NCI-H1092 treated with DMSO at 0.1 percent for 48 hours (cell line): ENCODE measurements at regions not wholly inside any gene's neighbourhood (a gene's known extent, or its start where the extent isn't known, plus 50 kb on each side); places are given as distances from the start of the nearest gene placed in this dataset.

Experiments
- DNase-seq: peaks from one replicate; lab custom pipeline; 2025; lab: John Stamatoyannopoulos, UW

DNA sequence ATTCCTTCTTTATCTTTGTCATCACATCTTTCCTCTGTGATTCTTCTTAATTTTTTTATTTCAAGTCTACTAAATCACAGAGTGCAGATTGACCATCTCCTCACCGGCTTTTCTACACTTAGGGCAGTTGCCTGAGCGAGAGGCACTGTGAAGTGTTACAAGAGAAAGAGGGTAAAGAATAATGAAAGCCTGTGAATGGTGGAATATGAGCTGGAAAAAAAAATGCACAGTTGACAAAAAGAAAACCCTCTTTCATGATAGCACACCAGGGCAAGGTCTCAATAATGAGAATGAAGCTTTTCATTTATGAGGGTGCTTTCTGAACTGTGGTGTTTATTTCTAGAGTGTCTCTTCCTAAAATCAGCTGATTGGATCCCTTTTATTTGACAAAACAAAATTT is 106.2 kb upstream of the PDE3A start:
- no peak for DNase-seq

DNA sequence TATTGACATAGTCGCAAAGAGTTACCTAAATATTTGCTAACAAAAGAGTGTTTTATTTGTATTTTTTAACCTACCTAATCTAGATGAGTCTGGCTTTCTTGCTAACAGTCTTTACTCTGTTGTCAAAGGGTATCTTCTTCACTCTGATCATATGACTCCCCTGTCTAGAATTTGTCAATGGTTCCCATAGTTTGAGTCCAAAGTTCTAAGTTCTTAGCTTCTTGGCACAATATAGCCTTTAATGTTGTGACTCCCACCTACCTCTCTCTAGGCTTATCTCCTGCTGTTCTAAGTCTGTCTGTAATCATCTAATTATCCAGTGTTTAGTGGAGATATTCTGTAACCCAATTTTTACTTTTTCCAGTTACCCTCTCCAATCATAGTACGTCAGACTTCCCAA is 104.3 kb upstream of the PDE3A start:
- DNase-seq: no peak

DNA sequence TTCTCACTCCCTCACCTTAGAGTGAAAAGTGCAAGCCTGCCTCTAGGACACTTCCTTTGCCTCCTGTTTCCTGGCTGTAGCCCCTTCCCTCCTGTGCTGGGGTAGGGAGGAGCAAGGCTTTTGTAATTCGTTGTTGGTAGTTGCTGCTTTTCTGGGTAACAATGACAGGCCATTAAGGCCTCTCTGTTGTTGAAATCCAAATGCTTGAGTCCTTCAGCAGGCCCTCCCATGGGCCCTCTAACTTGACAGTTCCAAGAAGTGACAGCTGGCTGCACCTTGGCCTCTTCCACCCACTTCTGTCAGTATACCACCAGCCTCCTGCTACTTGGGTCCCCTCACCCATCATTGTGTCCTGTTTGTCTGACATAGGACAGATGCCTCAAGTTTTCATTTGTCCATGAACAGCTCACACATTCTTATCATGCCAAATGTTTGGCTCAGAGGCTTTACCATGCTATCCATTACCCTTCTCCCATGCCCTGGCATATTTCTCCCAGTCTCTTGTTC is 103.7 kb upstream of the PDE3A start:
- DNase-seq: no peak

DNA sequence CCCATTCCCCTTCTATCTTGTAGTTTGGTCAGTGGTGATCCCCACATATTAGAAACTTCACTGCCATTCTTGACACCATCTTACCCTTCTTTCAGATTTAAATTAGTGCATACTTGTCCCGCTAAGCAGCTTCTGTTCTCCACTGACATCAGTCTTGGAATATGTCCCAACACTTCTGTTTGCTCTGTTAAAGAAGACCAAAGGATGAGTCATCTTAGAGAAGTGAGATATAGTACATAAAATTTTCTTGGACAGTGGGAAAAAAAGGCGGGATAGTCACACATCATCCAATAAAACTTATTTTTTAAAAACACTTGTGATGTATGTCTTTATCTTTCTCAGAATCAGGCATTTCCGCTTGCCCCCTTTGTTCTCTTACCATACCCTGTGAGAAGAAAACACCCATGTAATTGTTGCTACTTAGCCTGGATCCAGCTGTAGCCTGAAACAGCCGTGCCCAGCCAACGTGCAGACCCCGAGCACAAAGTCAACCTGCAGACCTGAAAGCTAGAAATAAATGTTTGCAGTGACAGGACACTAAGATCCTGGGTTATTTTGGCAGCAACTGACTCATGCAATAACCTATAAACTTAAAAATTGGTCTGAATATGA is 100.1 kb upstream of the PDE3A start:
- DNase-seq: no peak

DNA sequence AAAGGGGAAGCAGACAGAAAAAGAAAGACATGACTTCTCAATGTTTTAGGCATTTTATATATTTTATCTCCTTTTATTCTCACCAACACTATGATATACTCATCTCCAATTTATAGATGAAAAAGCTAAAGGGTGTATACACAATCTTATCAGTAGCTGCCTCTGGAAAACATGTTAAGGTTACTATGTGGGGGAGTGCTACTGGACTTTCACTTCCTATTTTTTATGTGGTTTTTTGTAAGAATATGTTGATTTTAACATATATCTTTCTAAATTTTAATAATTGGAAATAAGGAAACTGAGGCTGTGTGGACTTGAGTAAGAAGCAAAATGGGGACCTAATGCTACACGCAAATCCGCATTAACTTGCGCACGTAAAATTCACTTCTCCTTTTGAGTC is 99.6 kb upstream of the PDE3A start:
- no peak for DNase-seq

DNA sequence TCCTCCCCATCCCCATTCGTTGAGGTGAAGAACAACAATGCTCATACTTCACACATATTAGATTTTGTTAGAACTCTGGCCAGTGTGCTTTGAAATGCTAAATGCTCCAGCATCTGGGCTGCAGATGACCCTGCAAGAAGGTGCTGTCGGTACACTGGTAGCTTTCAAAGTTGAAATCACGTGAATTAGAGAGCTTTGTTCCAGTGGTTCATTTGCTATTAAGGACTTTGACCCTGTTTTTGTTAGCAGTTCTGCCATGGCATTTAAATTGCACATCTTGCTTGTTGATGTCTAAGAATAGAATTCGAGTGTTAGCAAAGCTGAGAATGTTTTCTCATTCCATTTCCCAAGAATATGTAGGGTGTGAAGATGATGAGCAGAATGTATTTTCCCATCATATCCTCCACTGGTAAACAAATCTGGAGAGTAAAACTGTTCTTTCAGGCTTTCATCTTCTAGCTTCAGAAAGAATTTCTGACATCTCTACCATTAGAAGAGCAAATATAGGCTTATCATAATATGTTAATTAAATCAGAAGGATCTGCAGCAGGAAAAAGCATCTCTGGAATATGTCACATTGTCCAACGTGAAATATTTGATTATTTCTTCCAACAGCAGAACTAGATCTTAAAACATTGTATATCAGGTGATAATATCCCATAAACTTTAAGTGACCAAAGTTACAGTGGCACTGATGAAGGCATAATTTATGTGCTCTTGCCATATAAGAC is 98.8 kb upstream of the PDE3A start:
- no peak for DNase-seq

DNA sequence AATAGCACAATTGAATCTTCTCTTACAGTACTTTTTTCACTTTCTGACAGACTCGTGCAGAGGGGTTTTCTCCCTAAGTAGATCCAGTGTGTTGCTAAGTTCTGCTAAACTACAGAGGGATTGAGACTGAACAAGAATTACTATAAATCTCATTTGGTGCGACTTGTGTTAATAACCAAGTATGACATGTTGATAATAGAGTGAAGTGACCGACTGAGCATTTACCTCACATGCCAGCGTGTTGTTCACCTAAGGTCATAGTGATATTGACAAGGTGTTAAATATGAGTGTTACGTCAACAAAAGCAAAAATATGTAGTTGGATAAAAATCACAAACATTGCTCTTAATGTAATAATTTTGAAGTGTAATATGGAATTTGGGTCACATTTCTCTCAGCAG is 97.8 kb upstream of the PDE3A start:
- DNase-seq: no peak

DNA sequence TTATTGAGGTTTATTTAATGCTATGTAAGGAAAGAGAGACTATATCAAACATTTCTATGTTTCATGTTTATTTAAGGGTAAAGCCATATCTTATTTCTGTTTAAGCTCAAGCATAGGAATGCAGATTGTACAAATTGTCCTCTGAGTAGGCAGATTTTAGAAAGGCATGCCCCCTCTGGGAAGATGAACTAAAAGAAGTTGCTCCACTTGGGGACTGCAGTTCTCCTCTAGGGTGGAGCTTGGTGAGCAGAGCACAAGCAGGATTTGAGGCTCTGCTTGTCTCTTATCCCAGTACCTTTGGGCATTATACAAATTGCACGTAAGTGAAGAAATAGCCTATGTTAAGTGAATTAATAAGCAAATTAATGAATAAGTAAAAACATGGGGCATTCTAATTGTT is 96.2 kb upstream of the PDE3A start:
- no peak for DNase-seq

DNA sequence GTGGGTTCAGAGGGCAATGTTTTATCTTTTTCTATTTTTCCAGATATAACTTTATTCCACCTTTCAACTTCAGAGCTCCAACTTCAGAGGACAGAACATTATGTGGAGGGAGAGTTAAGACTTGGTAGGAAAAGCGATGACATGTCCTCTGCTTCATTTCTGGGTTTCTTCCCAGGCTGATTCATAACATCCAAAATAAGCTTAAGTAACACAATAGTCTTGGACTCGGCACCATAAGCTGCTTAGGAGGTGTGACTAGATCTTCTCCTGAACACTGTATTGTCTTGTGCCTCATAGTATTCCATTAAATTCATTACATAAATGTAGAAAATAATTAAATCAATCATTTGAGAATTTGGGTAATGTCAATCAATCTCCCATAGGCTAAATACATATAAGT is 95.5 kb upstream of the PDE3A start:
- DNase-seq: no peak

DNA sequence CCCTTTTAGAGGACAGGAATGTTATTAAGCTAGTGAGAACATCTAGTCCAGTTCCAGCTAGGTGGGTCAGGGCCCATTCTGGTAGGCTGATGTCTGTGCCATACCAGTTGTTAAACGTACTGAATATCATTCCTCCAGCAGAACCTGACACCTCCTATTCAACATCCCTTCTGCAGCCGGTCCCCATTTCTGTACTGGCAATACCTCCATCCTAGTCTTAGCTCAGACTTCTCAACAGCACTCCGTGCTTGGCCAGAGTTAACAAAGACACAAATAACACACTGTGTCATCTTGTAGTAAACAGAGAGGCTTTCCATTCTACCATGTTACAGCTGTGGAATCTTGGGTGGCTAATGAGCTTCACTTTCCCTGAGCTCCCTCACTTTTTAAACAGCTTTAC is 94.3 kb upstream of the PDE3A start:
- no peak for DNase-seq

DNA sequence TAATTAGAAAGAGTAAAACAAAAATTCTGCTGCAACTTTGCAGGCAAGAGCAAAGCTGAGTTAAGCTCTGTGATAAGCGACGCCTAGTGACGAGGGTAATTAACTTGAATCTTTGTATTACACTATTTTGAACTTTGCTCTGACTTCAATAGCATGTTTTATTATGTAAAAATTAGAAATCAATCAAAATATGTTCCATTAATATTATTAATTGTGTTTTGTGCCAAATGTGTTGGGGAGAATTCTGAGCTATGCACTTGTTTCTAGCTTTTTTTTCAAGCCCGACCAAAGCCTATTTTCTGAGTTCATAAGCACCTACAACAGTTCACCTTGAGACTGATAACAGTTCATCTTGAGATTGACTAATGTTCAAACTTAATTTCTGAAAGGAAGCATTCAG is 90.1 kb upstream of the PDE3A start:
- no peak for DNase-seq

DNA sequence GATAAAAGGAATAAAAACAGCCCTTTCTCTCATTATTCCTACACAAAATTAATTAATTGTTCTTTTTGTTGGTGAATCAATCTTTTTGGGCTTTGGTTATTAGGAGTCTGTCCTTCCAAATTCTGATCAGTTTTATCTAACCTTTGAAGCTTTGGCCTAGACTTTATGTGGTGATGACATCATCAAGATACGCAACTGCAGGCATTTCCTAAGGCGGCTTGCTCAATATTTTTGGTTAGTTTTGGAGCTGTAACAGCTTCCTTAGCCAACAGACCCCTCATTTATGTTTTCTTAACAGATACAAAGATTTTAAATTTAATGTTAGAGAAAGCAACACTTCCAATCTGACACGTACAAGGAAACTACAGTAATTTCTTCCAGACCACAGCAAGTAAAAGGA is 87.8 kb upstream of the PDE3A start:
- no peak for DNase-seq

DNA sequence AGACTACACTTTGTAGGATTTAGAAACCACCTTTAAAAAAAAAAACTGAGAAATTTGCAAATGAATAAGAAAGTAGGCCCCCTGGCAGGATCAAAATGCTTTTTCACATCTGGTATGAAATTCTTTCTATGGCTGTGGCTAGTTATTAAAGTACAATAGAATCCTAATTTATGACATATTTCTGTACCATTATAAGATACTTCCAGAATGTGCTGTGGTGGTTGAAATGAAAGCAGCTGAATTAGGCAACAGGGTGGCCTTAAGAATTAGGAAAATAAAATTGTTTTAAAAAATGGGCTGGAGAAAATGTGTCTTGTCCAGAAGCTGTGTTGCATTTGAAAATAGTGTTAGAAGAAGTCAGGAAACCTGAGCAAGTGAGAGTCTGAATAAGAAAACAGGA is 85.9 kb upstream of the PDE3A start:
- DNase-seq: no peak

DNA sequence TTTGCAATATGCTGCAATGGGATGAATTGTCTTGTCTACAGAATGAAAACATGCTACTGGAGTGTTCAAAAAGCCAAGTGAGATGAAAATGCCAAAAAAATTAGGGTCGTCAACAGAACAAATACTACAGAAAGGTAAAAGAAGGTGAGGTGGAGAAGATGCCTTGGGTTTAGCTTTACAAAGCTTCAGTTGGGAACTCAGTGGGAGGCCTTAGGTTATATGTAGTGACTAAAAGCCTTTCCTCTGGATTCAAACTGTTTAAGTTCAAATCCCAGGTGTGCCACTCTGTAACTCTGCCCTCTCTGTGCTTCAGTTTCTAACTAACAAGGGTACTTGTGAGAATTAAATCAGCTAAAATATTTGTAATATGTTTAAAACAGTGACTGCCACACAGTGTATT is 84.9 kb upstream of the PDE3A start:
- no peak for DNase-seq

DNA sequence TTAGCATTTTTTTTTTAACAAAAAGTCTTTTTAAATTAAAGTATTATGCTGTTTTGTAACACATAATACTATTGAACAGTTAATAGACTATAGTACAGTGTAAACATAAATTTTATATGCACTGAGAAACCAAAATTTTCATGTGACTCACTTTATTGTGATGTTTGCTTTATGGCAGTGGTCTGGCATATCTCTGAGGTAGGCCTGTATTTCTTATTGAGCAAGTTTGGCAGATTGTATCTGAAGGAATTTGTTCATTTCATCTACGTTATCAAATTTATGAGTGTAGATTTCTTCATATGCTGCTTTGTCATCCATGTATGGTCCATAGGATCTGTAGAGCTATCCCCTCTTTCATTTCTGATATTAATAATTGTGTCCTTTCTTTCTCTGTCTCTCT is 78.8 kb upstream of the PDE3A start:
- no peak for DNase-seq

DNA sequence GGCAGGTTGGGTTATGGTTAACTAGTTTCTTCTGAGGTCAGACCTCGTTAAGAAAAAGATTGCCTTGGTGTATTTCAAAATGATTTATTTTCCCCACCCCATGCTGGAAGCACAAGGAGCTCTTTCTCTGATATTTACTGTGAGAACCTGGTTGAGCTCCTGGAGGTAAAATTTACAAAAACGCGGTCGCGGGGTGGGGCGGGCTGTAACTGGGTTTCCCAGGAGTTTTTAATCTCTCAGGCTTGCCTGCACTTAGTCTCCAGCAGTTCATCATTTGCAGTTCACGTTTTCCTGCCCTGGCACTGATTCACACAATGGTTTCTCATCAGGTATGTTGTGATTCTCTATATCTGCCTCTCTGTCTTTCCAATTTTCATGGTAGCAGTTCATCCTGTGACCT is 67.9 kb upstream of the PDE3A start:
- no peak for DNase-seq

DNA sequence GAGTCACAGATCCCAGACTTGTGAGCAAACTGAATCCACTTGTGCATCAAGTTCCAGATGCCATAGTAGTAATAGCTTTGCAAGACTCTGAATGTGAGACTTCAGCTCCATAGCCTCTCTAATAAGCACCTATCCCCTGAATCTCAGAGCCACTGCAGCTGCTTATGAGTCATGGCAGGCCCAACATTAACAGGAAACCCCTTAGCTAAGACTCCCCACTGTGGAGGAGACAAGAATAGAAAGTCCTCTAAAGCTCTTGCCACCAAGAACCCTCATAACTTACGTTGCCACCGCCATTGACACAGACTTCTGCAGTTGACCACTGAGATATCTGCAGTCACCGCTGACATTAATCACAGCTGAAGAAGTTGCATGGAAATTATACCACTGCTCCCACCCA is 62.9 kb upstream of the PDE3A start:
- no peak for DNase-seq

DNA sequence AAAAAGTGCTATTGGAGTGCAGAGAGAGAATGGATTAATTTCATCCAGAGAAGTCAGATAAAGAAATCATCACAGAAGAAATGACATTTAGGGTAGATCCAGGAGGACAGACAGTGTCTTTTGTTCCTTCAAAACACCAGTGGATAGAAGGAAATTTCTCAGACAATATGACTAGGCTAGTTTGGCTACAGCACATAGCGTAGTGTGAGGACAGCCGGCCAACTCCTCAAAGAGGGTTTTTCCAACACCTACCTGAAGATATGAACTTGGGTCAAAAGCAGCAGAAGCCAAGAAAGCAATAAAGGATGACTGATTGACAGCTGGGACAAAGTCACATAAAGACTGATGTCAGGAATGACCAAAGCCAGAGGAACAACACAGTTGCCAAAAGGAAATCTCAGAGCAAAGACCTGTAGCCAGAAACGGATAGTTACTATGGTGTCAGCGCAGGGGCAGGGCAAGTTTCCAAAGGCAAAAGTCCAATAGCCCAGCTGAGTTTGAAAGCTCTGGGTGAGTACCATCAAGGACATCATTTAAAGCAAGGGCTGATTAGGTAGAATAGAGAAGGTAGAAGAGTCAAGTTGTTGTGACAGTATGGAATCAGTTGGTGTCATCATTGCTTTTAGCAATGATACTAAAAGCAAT is 58.7 kb upstream of the PDE3A start:
- no peak for DNase-seq

DNA sequence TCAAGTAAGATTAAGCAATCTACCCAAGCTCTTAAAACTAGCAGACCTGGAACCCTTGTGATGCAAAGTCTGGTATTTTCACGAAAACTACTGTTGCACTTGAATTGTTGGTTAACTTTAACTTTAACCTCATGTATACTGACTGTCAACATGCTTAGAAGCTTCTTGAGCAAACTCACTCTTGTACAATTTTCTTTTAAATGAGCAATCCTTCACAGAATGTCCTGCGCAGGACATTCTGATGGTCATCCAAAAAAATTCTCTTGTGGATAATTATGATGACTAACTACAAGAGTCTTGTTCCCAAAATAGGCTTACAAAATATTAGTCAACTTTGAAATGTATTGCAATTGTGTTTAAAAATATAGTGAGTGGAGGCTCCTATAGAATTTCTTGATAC is 54.0 kb upstream of the PDE3A start:
- DNase-seq: no peak

DNA sequence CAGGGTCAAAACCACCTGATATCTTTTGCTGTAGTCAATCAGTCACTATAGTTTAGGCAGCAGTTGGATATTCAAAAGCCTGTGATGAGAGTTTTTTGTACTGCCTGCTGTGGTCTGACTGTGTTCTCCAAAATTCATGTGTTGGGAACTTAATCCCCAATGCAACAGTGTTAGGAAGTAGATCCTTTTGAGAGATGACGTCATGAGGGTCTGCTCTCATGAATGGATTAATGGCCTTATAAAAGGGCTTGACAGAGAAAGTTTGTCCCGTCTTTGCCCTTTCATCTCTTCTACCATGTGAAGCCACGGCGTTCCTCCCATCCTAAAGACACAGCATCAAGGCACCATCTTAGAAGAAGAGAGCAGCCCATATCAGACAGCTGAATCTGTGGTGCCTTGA is 50.8 kb upstream of the PDE3A start:
- no peak for DNase-seq
